ENCODE measurements at regions not wholly inside any gene's neighbourhood (a gene's known extent, or its start where the extent isn't known, plus 50 kb on each side); places are given as distances from the start of the nearest gene placed in this dataset.

DNA sequence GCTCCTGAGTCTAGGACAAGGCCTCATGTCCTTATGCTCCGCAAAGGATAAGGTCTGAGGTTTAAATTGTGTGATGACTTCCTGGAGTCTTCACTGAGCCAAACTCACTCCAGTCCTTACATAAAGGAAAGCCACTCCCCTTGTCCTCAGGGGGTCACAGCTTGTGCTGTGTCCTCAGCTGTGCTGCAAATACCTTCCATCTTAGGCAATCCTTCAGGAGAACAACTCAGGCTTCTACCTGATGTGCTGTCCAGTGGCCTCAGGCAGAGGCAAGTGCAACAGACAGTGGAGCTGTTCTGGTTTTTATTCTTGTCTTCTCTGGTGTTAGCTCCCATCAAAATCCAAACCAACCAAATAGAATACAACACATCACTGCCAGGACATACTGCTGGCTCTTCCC lies 151.5 kb downstream of the TAF11L14 start:
- no peak for ATAC-seq
- TF ChIP-seq TCF4 (CRISPR knock-in tag; IDR thresholded peaks at IDR 0.05; ENCODE audit: borderline replicate concordance) (no peak), CSDC2 (CRISPR knock-in tag; IDR thresholded peaks at IDR 0.05) (no peak), ISL1 (CRISPR knock-in tag; IDR thresholded peaks at IDR 0.05) (no peak), ZNF8 (CRISPR knock-in tag; IDR thresholded peaks at IDR 0.05) (no peak), OSR1 (CRISPR knock-in tag; IDR thresholded peaks at IDR 0.05) (no peak), ZNF70 (CRISPR knock-in tag; IDR thresholded peaks at IDR 0.05) (no peak), PPARA (CRISPR knock-in tag; IDR thresholded peaks at IDR 0.05; ENCODE audit: borderline replicate concordance) (no peak), SNAI2 (CRISPR knock-in tag; IDR thresholded peaks at IDR 0.05) (no peak), ZFP3 (CRISPR knock-in tag; IDR thresholded peaks at IDR 0.05) (no peak), ZC3H10 (CRISPR knock-in tag; IDR thresholded peaks at IDR 0.05) (no peak)
- TF ChIP-seq, protein P1, sequence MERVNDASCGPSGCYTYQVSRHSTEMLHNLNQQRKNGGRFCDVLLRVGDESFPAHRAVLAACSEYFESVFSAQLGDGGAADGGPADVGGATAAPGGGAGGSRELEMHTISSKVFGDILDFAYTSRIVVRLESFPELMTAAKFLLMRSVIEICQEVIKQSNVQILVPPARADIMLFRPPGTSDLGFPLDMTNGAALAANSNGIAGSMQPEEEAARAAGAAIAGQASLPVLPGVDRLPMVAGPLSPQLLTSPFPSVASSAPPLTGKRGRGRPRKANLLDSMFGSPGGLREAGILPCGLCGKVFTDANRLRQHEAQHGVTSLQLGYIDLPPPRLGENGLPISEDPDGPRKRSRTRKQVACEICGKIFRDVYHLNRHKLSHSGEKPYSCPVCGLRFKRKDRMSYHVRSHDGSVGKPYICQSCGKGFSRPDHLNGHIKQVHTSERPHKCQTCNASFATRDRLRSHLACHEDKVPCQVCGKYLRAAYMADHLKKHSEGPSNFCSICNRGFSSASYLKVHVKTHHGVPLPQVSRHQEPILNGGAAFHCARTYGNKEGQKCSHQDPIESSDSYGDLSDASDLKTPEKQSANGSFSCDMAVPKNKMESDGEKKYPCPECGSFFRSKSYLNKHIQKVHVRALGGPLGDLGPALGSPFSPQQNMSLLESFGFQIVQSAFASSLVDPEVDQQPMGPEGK (CRISPR knock-in tag; IDR thresholded peaks at IDR 0.05; ENCODE audit: borderline replicate concordance): no peak

GRCh38 chr5:17788351-17788750 lies 154.1 kb downstream of the TAF11L14 start:
- TF ChIP-seq, protein P1 (CRISPR knock-in tag; IDR thresholded peaks at IDR 0.05; ENCODE audit: borderline replicate concordance): no peak
- TF ChIP-seq ZFP30 (CRISPR knock-in tag; IDR thresholded peaks at IDR 0.05) (no peak), ISL1 (CRISPR knock-in tag; IDR thresholded peaks at IDR 0.05) (no peak), ZNF8 (CRISPR knock-in tag; IDR thresholded peaks at IDR 0.05) (no peak), ZNF565 (CRISPR knock-in tag; conservative IDR thresholded peaks at IDR 0.05; ENCODE audit: low read depth) (no peak), TOX (CRISPR knock-in tag; IDR thresholded peaks at IDR 0.05; ENCODE audit: borderline replicate concordance) (no peak), BACH2 (CRISPR knock-in tag; IDR thresholded peaks at IDR 0.05; ENCODE audit: borderline replicate concordance) (no peak), CSDC2 (CRISPR knock-in tag; IDR thresholded peaks at IDR 0.05) (no peak), RARB (CRISPR knock-in tag; IDR thresholded peaks at IDR 0.05) (no peak), GLIS3 (CRISPR knock-in tag; IDR thresholded peaks at IDR 0.05) (no peak), PPARA (CRISPR knock-in tag; IDR thresholded peaks at IDR 0.05; ENCODE audit: borderline replicate concordance) (no peak), CREB5 (CRISPR knock-in tag; IDR thresholded peaks at IDR 0.05; ENCODE audit: low read depth) (no peak), TSHZ2 (CRISPR knock-in tag; IDR thresholded peaks at IDR 0.05) (no peak), SNAI2 (CRISPR knock-in tag; IDR thresholded peaks at IDR 0.05) (no peak), ZC3H10 (CRISPR knock-in tag; IDR thresholded peaks at IDR 0.05) (no peak), ESRRG (CRISPR knock-in tag; IDR thresholded peaks at IDR 0.05) (no peak), ZFP3 (CRISPR knock-in tag; IDR thresholded peaks at IDR 0.05) (no peak), OSR1 (CRISPR knock-in tag; IDR thresholded peaks at IDR 0.05) (no peak)
- TF ChIP-seq, protein P2, sequence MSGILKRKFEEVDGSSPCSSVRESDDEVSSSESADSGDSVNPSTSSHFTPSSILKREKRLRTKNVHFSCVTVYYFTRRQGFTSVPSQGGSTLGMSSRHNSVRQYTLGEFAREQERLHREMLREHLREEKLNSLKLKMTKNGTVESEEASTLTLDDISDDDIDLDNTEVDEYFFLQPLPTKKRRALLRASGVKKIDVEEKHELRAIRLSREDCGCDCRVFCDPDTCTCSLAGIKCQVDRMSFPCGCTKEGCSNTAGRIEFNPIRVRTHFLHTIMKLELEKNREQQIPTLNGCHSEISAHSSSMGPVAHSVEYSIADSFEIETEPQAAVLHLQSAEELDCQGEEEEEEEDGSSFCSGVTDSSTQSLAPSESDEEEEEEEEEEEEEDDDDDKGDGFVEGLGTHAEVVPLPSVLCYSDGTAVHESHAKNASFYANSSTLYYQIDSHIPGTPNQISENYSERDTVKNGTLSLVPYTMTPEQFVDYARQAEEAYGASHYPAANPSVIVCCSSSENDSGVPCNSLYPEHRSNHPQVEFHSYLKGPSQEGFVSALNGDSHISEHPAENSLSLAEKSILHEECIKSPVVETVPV (CRISPR knock-in tag; IDR thresholded peaks at IDR 0.05): no peak
- ATAC-seq: no peak

- no peak for ATAC-seq
- no peak for TF ChIP-seq ESRRG (CRISPR knock-in tag; IDR thresholded peaks at IDR 0.05)
- no peak for TF ChIP-seq ISL1 (CRISPR knock-in tag; IDR thresholded peaks at IDR 0.05)
- TF ChIP-seq, protein P2 (CRISPR knock-in tag; IDR thresholded peaks at IDR 0.05): no peak
- TF ChIP-seq, protein P1 (CRISPR knock-in tag; IDR thresholded peaks at IDR 0.05; ENCODE audit: borderline replicate concordance): no peak
- no peak for TF ChIP-seq CSDC2 (CRISPR knock-in tag; IDR thresholded peaks at IDR 0.05)
Measured at GRCh38 chr5:17794201-17794600, 159.9 kb downstream of the TAF11L14 start.
